Neural cell (in vitro differentiated cells): ENCODE measurements at regions not wholly inside any gene's neighbourhood (a gene's known extent, or its start where the extent isn't known, plus 50 kb on each side); places are given as distances from the start of the nearest gene placed in this dataset.

Source experiments
- H2AFZ ChIP-seq: fragments of 200-600, 300-800 bp; sonication (generic), shearing (Covaris generic); 2 replicates; pipeline ENCODE4 v1.6.0; 2014; ENCODE audit warnings: low read depth, mild to moderate bottlenecking, antibody characterized with exemption, low read length, moderate library complexity
- H3F3A ChIP-seq: fragments of 200-600 bp; shearing (Covaris generic); 2 replicates; pipeline ENCODE4 v1.6.1; 2016; ENCODE audit warnings: mild to moderate bottlenecking, moderate library complexity, mixed read lengths, antibody characterized with exemption, low read length; ENCODE audit not compliant: insufficient read depth, poor library complexity, severe bottlenecking
- H3K27ac ChIP-seq: fragments of 200-600, 300-800 bp; sonication (generic), shearing (Covaris generic); 2 replicates; pipeline ENCODE4 v1.5.1; 2014; ENCODE audit warnings: mild to moderate bottlenecking, low read length, moderate library complexity
- H3K27me3 ChIP-seq: fragments of 300-800, 200-600 bp; sonication (generic), shearing (Covaris generic); 2 replicates; pipeline ENCODE4 v1.6.0; 2014; ENCODE audit warnings: mild to moderate bottlenecking, low read depth, low read length, moderate library complexity; ENCODE audit not compliant: insufficient read depth
- H3K36me3 ChIP-seq: fragments of 300-800, 200-600 bp; sonication (generic), shearing (Covaris generic); 2 replicates; pipeline ENCODE4 v1.5.1; 2014; ENCODE audit warnings: mild to moderate bottlenecking, antibody characterized with exemption, low read length, moderate library complexity; ENCODE audit not compliant: insufficient read depth
- H3K4me2 ChIP-seq: fragments of 300-800, 200-600 bp; sonication (generic), shearing (Covaris generic); 2 replicates; pipeline ENCODE4 v1.6.0; 2014; ENCODE audit warnings: mild to moderate bottlenecking, low read length
- H3K4me3 ChIP-seq: fragments of 300-800, 200-600 bp; sonication (generic), shearing (Covaris generic); 2 replicates; pipeline ENCODE4 v1.5.1; 2014; ENCODE audit warnings: mild to moderate bottlenecking, low read length, moderate library complexity
- H3K79me2 ChIP-seq: fragments of 200-600 bp; shearing (Covaris generic); replicated peaks from 2 replicates; pipeline ENCODE4 v1.6.0; 2014; ENCODE audit warnings: mild to moderate bottlenecking, low read length, moderate library complexity; ENCODE audit not compliant: insufficient read depth
- H3K9ac ChIP-seq: fragments of 300-800, 200-600 bp; sonication (generic), shearing (Covaris generic); 2 replicates; pipeline ENCODE4 v1.6.1; 2016; ENCODE audit warnings: mild to moderate bottlenecking, low read length, mixed read lengths
- H3K9me2 ChIP-seq: fragments of 200-600 bp; shearing (Covaris generic); 2 replicates; pipeline ENCODE4 v1.6.1; 2016; ENCODE audit warnings: mild to moderate bottlenecking, low read length, mixed read lengths; ENCODE audit not compliant: insufficient read depth
- H3K9me3 ChIP-seq: fragments of 200-600, 300-800 bp; sonication (generic), shearing (Covaris generic); 2 replicates; pipeline ENCODE4 v1.6.1; 2016; ENCODE audit warnings: mild to moderate bottlenecking, mixed run types, low read length, moderate library complexity, mixed read lengths
- H4K20me1 ChIP-seq: fragments of 200-600 bp; shearing (Covaris generic); 2 replicates; pipeline ENCODE4 v1.6.1; 2016; ENCODE audit warnings: mild to moderate bottlenecking, mixed run types; ENCODE audit not compliant: insufficient read depth
- EP300 ChIP-seq: fragments of 450-650 bp; conservative IDR thresholded peaks from 2 replicates; pipeline ENCODE4 v1.6.1; 2014; ENCODE audit warnings: antibody characterized with exemption, mild to moderate bottlenecking, moderate library complexity; ENCODE audit not compliant: poor library complexity, severe bottlenecking
- EZH2 ChIP-seq: fragments of 200-600, 300-800 bp; shearing (Covaris generic), sonication (generic); IDR thresholded peaks from 2 replicates; pipeline ENCODE4 v1.6.1; 2014; ENCODE audit warnings: antibody characterized with exemption, low read length, borderline replicate concordance, mild to moderate bottlenecking; ENCODE audit not compliant: insufficient read depth, poor library complexity, severe bottlenecking
- MXI1 ChIP-seq: fragments of 450-650 bp; conservative IDR thresholded peaks from 2 replicates; pipeline ENCODE4 v1.6.1; 2014; ENCODE audit warnings: antibody characterized with exemption, mild to moderate bottlenecking; ENCODE audit not compliant: poor library complexity, severe bottlenecking
- POLR2AphosphoS5 ChIP-seq: IDR thresholded peaks from 2 replicates; pipeline ENCODE4 v1.6.1; 2012
- RAD21 ChIP-seq: fragments of 450-650 bp; conservative IDR thresholded peaks from 2 replicates; pipeline ENCODE4 v1.6.1; 2014; ENCODE audit warnings: antibody characterized with exemption, mild to moderate bottlenecking, moderate library complexity
- SMC3 ChIP-seq: fragments of 450-650 bp; conservative IDR thresholded peaks from 2 replicates; pipeline ENCODE4 v1.6.1; 2014; ENCODE audit warnings: antibody characterized with exemption, mild to moderate bottlenecking, moderate library complexity; ENCODE audit not compliant: poor library complexity
- TAF1 ChIP-seq: IDR thresholded peaks from 2 replicates; pipeline ENCODE4 v1.6.1; 2012; ENCODE audit warnings: low read depth
- TF ChIP-seq, protein P1 (sequence below): fragments of 450-650 bp; IDR thresholded peaks from 2 replicates; pipeline ENCODE4 v1.5.1; 2014; ENCODE audit warnings: antibody characterized with exemption, mild to moderate bottlenecking, moderate library complexity; ENCODE audit not compliant: poor library complexity, severe bottlenecking
- TF ChIP-seq, protein P2 (sequence below): IDR thresholded peaks from 2 replicates; pipeline ENCODE4 v1.6.1; 2012; ENCODE audit warnings: borderline replicate concordance

DNA sequence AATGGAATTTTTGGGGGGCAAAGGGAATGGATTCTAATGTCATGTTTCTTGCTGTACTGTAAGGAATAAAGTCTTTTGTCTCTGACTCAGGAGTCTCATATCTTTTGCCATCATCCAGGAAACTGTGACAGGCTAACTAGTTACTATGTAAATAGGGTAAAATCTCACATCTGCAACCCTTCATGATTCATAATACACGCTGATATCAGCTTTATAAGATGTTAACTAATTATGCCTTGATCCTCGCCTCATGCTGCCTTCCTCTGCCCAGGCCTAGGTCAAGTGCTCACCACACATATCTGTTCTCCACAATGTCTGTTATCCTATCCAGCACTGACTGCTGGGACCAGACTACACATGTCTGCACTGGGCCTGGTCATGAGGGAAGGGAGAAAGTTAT lies 81.3 kb upstream of the CXCL12 start:
- TF ChIP-seq TAF1 (no peak), RAD21 (no peak), SMC3 (no peak), MXI1 (no peak), EZH2 (no peak), POLR2AphosphoS5 (no peak), EP300 (no peak)
- TF ChIP-seq, protein P1, sequence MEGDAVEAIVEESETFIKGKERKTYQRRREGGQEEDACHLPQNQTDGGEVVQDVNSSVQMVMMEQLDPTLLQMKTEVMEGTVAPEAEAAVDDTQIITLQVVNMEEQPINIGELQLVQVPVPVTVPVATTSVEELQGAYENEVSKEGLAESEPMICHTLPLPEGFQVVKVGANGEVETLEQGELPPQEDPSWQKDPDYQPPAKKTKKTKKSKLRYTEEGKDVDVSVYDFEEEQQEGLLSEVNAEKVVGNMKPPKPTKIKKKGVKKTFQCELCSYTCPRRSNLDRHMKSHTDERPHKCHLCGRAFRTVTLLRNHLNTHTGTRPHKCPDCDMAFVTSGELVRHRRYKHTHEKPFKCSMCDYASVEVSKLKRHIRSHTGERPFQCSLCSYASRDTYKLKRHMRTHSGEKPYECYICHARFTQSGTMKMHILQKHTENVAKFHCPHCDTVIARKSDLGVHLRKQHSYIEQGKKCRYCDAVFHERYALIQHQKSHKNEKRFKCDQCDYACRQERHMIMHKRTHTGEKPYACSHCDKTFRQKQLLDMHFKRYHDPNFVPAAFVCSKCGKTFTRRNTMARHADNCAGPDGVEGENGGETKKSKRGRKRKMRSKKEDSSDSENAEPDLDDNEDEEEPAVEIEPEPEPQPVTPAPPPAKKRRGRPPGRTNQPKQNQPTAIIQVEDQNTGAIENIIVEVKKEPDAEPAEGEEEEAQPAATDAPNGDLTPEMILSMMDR: no peak
- TF ChIP-seq, protein P2, sequence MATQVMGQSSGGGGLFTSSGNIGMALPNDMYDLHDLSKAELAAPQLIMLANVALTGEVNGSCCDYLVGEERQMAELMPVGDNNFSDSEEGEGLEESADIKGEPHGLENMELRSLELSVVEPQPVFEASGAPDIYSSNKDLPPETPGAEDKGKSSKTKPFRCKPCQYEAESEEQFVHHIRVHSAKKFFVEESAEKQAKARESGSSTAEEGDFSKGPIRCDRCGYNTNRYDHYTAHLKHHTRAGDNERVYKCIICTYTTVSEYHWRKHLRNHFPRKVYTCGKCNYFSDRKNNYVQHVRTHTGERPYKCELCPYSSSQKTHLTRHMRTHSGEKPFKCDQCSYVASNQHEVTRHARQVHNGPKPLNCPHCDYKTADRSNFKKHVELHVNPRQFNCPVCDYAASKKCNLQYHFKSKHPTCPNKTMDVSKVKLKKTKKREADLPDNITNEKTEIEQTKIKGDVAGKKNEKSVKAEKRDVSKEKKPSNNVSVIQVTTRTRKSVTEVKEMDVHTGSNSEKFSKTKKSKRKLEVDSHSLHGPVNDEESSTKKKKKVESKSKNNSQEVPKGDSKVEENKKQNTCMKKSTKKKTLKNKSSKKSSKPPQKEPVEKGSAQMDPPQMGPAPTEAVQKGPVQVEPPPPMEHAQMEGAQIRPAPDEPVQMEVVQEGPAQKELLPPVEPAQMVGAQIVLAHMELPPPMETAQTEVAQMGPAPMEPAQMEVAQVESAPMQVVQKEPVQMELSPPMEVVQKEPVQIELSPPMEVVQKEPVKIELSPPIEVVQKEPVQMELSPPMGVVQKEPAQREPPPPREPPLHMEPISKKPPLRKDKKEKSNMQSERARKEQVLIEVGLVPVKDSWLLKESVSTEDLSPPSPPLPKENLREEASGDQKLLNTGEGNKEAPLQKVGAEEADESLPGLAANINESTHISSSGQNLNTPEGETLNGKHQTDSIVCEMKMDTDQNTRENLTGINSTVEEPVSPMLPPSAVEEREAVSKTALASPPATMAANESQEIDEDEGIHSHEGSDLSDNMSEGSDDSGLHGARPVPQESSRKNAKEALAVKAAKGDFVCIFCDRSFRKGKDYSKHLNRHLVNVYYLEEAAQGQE: no peak
- no peaks in the 10 kb centered on the region for H3K27me3 ChIP-seq
- H3K9me3 ChIP-seq: no peaks in the 10 kb centered on the region
- no peaks in the 10 kb centered on the region for H3F3A ChIP-seq
- no peak overlapping the region for H3K9ac ChIP-seq
- no peaks in the 10 kb centered on the region for H3K36me3 ChIP-seq
- H3K27ac ChIP-seq: no peak overlapping the region
- no peaks in the 10 kb centered on the region for H4K20me1 ChIP-seq
- no peaks in the 10 kb centered on the region for H3K79me2 ChIP-seq
- H2AFZ ChIP-seq: no peak overlapping the region
- H3K4me2 ChIP-seq: no peak overlapping the region
- no peak overlapping the region for H3K4me3 ChIP-seq
- no peaks in the 10 kb centered on the region for H3K9me2 ChIP-seq

DNA sequence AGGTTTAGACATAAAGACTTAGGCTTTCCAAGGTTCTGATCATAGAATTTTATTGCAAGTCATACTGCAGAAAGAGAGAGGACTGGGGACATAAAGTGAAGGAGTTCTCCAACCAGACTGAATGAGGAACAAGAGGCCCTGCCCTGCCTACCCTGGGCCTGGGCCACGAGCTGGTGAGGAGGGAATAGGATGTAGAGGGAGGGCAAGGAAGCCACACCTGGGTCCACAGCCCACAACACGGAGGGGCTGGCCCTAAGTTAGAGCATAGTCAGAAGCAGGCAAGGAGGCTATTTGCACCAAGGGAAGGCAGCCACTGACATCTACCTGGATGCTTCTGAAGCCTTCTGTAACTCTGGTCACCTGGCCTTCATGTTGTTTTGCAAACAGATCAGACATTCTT lies 82.2 kb upstream of the CXCL12 start:
- no peak overlapping the region for H2AFZ ChIP-seq
- no peaks in the 10 kb centered on the region for H3K27me3 ChIP-seq
- H3K9ac ChIP-seq: no peak overlapping the region
- H3K9me2 ChIP-seq: no peaks in the 10 kb centered on the region
- H3F3A ChIP-seq: no peaks in the 10 kb centered on the region
- TF ChIP-seq POLR2AphosphoS5 (no peak), EP300 (no peak), EZH2 (no peak)
- TF ChIP-seq, protein P2: no peak
- H3K9me3 ChIP-seq: no peaks in the 10 kb centered on the region
- H3K4me2 ChIP-seq: no peak overlapping the region
- H3K36me3 ChIP-seq: no peaks in the 10 kb centered on the region
- H3K27ac ChIP-seq: no peak overlapping the region
- no peaks in the 10 kb centered on the region for H4K20me1 ChIP-seq
- no peaks in the 10 kb centered on the region for H3K79me2 ChIP-seq
- H3K4me3 ChIP-seq: no peak overlapping the region
